Endothelial cell of umbilical vein (primary cell): ENCODE measurements at regions not wholly inside any gene's neighbourhood (a gene's known extent, or its start where the extent isn't known, plus 50 kb on each side); places are given as distances from the start of the nearest gene placed in this dataset.

Source experiments
- CTCF ChIP-seq, 2 donors: IDR thresholded peaks; 1 replicate in 1 of 2; 2 replicates in 1 of 2; pipeline ENCODE4 v1.5.1; 2011; ENCODE audit warnings: low read length in 2 of 2, mild to moderate bottlenecking in 2 of 2, moderate library complexity in 2 of 2, control low read depth in 1 of 2, inconsistent platforms in 1 of 2, low read depth in 1 of 2; ENCODE audit not compliant: insufficient read depth in 1 of 2; ENCODE audit errors: extremely low read depth in 1 of 2
- EZH2 ChIP-seq: IDR thresholded peaks from 2 replicates; pipeline ENCODE4 v1.6.1; 2012; ENCODE audit warnings: borderline replicate concordance, low read depth, mild to moderate bottlenecking, moderate library complexity, low read length, inconsistent platforms; ENCODE audit not compliant: severe bottlenecking
- MAX ChIP-seq: IDR thresholded peaks from 2 replicates; pipeline ENCODE4 v1.6.1; 2011; ENCODE audit not compliant: insufficient read depth, insufficient read length

- TF ChIP-seq EZH2 (no peak), CTCF (IDR thresholded peaks at IDR 0.05; ENCODE audit: extremely low read depth in 1 of 2, insufficient read depth in 1 of 2, low read depth in 1 of 2, low read length in 2 of 2) (no peak), MAX (no peak)
These were observed 795.9 kb upstream of the PCDH9 start for GRCh38 chr13:68026077-68026476.
